ENCODE measurements at regions not wholly inside any gene's neighbourhood (a gene's known extent, or its start where the extent isn't known, plus 50 kb on each side); places are given as distances from the start of the nearest gene placed in this dataset.
"Not testable (repeated sequence)": the region's sequence is repeated elsewhere in the genome, so short reads cannot be mapped to it uniquely, and the experiment has no call there.

GRCh38 chr16:14384745-14385144 lies 245.3 kb downstream of the PARN start:
- TF ChIP-seq CTCF (IDR thresholded peaks at IDR 0.05) (no peak), POLR2A (IDR thresholded peaks at IDR 0.05) (no peak)
- H3K36me3 ChIP-seq: no peaks in the 10 kb centered on the region
- DNase-seq: no peak
- intact Hi-C loops (cut with DNase I): no loop called here
- H3K9me3 ChIP-seq: no peaks in the 10 kb centered on the region
- H3K27me3 ChIP-seq: no peaks in the 10 kb centered on the region
- 95 to 96% methylated on average over 6 of the region's 6 CpGs for WGBS, 2 donors
- no peaks in the 10 kb centered on the region for H3K4me1 ChIP-seq
- H3K4me3 ChIP-seq (replicated peaks in 1 of 3): no peak overlapping the region
- H3K27ac ChIP-seq: no peak overlapping the region

DNA sequence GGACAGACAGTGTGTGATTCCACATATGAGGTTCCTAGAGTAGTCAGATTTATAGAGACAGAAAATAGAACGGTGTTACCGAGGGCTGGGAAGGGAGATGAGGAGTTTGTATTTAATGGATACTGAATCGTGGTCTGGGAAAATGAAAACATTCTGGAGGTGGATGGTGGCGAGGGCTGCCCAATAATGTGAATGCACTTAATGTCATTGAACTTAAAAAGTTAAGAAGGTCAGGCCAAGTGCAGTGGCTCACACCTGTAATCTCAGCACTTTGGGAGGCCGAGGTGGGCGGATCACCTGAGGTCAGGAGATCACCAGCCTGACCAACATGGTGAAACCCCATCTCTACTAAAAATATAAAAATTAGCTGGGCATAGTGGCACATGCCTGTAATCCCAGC lies 246.2 kb downstream of the PARN start:
- H3K36me3 ChIP-seq; H3K9me3 ChIP-seq; intact Hi-C loops (cut with DNase I): not testable (repeated sequence)

GRCh38 chr16:14378689-14379467 lies 251.2 kb downstream of the PARN start:
- no peaks in the 10 kb centered on the region for H3K36me3 ChIP-seq
- H3K27ac ChIP-seq: no peak overlapping the region
- TF ChIP-seq CTCF (IDR thresholded peaks at IDR 0.05) (no peak), POLR2A (IDR thresholded peaks at IDR 0.05) (no peak)
- H3K9me3 ChIP-seq: no peaks in the 10 kb centered on the region
- no peak for DNase-seq
- H3K4me3 ChIP-seq (replicated peaks in 1 of 3): no peak overlapping the region
- intact Hi-C loops (cut with DNase I): no loop called here
- no peaks in the 10 kb centered on the region for H3K27me3 ChIP-seq
- H3K4me1 ChIP-seq: no peaks in the 10 kb centered on the region
- 91 to 93% methylated on average over 10 to 16 of the region's 17 CpGs for WGBS, 2 donors

More for the DNA sequence above, 246.2 kb downstream of the PARN start:
- H3K27ac ChIP-seq; DNase-seq; H3K27me3 ChIP-seq; H3K4me3 ChIP-seq (replicated peaks in 1 of 3); H3K4me1 ChIP-seq: not testable (repeated sequence)
- WGBS, 2 donors: 91 to 95% methylated on average over 6 of the region's 6 CpGs

DNA sequence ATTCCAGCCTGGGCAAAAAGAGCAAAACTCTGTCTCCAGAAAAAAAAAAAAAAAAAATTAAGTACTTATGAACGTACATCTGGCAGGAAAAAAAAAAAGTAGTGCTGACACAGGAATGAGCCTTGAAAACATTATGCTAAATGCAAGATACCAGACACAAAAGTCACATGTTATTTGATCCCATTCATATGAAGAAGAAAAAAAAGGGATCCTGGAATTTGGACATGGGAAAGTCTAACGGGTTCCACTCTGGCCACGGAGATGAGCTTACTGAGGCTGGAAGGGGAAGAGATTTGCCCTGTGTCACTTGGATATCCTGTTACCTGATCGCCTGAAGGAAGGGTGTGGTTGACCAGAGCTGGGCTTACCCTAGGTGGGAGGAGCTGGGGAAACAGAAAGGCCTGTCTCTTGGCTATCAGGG lies 251.9 kb downstream of the PARN start:
- Histone ChIP-seq H3K9me3 (no peaks in the 10 kb centered on the region), H3K4me1 (no peaks in the 10 kb centered on the region), H3K4me3 (replicated peaks in 1 of 3) (no peak overlapping the region), H3K36me3 (no peaks in the 10 kb centered on the region), H3K27me3 (no peaks in the 10 kb centered on the region), H3K27ac (no peak overlapping the region)
- TF ChIP-seq POLR2A (IDR thresholded peaks at IDR 0.05) (no peak), CTCF (IDR thresholded peaks at IDR 0.05) (no peak)
- no peak for DNase-seq
- intact Hi-C loops (cut with DNase I): no loop called here
- WGBS, 2 donors: 48 to 67% methylated on average over 4 of the region's 4 CpGs

DNA sequence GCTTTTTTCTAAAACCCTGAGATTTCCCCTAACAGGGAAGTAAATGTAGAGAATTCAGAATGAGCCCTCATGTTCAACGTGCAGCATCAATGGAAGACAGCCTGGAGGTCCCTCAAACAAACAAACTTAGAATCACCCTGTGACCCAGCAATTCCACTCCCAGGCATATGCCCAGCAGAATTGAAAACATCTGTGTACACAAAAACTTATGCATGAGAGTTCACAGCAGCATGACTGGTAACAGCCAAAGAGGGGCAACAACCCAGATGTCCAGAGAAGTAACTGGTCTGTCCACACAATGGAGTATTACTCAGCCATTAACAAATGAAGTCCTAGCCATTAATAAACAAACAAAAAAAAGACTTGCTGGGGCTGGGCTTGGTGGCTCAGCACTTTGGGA lies 252.7 kb downstream of the PARN start:
- Histone ChIP-seq H3K9me3 (no peaks in the 10 kb centered on the region), H3K27ac (no peak overlapping the region), H3K27me3 (no peaks in the 10 kb centered on the region), H3K36me3 (no peaks in the 10 kb centered on the region), H3K4me1 (no peaks in the 10 kb centered on the region), H3K4me3 (replicated peaks in 1 of 3) (no peak overlapping the region)
- no peak for TF ChIP-seq CTCF (IDR thresholded peaks at IDR 0.05)
- no peak for TF ChIP-seq POLR2A (IDR thresholded peaks at IDR 0.05)
- 50% methylated on average over 1 of the region's 1 CpG for WGBS, 2 donors
- DNase-seq: no peak
- intact Hi-C loops (cut with DNase I): no loop called here
